GM13976 (cell line): ENCODE measurements at regions not wholly inside any gene's neighbourhood (a gene's known extent, or its start where the extent isn't known, plus 50 kb on each side); places are given as distances from the start of the nearest gene placed in this dataset.

Experiments
- DNase-seq: peaks from one replicate; pipeline ENCODE4 v3.0.0; 2012; ENCODE audit warnings: low spot score
- in situ Hi-C: fragments of 300-500 bp; cut with MboI; formaldehyde crosslinking; loops from one replicate; pipeline ENCODE4 v1.12.0; 2022; ENCODE audit warnings: low sequenced_read_pairs, mixed read lengths, inconsistent platforms; ENCODE audit not compliant: unreplicated experiment
- TF ChIP-seq, protein P1 (sequence below): IDR thresholded peaks from 2 replicates; pipeline ENCODE4 v1.5.1; 2012; ENCODE audit warnings: borderline replicate concordance, mild to moderate bottlenecking; ENCODE audit not compliant: insufficient read depth; ENCODE audit errors: extremely low read depth, missing control alignments, control extremely low read depth

DNA sequence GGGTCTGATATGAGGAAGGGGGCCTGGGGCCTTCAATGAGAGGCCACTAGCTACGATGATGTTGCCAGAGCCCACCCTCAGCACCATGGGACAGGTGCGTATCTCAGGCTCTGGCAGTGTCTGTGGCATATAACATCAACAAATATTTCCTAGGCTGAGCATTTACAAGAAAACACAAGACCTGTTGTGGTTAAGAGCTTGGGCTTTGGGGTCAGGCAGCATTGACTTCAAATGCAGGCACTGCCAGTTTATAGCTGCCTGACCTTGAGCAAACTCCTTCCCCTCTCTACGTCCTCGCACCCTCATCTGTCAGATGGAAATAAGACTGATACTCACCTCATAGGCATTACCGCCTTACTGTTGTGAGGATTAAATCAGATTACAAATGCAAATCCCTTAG, 156.0 kb downstream of the KATNAL1 start:
- no peak for DNase-seq
- in situ Hi-C loops = no loop called here
- TF ChIP-seq, protein P1, sequence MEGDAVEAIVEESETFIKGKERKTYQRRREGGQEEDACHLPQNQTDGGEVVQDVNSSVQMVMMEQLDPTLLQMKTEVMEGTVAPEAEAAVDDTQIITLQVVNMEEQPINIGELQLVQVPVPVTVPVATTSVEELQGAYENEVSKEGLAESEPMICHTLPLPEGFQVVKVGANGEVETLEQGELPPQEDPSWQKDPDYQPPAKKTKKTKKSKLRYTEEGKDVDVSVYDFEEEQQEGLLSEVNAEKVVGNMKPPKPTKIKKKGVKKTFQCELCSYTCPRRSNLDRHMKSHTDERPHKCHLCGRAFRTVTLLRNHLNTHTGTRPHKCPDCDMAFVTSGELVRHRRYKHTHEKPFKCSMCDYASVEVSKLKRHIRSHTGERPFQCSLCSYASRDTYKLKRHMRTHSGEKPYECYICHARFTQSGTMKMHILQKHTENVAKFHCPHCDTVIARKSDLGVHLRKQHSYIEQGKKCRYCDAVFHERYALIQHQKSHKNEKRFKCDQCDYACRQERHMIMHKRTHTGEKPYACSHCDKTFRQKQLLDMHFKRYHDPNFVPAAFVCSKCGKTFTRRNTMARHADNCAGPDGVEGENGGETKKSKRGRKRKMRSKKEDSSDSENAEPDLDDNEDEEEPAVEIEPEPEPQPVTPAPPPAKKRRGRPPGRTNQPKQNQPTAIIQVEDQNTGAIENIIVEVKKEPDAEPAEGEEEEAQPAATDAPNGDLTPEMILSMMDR = no peak

DNA sequence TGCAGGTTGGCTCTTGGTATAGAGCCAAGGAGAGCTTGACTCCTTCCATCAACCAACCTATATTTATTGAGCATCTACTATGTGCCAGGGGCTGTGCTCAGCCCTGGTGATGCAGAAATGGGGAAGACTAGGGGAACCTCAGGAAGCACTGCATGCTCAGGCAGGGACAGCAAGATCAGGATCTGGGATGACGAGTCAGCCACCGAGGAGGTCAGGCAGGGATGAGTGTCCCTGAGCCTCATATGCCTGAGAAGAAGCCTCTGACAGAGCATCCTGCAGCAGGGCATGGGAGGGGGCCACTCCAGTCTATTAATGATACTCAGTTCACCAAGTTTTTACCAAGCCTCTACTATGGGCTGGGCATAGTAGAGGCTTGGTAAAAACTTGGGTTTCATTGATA, 158.1 kb downstream of the KATNAL1 start:
- in situ Hi-C loops = loop anchor here (10.0 to 25.0 kb wide), 3 partner anchors 186 to 638 kb away; no protein-coding TSS in a partner anchor
- DNase-seq = no peak
- TF ChIP-seq, protein P1 = no peak

DNA sequence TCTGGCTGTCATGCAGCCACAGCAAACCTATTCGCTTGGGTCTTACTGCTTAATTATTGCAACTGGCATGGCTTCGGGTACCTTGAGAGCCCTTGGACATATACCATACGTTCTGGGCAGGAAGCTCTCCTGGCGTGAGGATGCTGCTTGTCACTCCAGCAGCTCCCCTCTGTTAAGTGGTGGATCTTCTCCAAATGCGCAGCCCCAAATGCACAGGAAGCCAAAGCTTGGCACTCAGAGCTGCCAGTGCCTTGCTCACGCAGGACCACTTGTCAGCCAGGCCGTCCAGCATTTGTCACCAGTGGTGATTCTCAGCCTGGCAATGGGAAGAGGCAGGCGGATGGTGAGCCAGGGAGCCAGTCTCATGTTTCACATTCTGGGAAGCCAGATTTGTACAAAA, 158.6 kb downstream of the KATNAL1 start:
- TF ChIP-seq, protein P1 = no peak
- DNase-seq = no peak
- in situ Hi-C loops = loop anchor here (10.0 to 25.0 kb wide), 3 partner anchors 186 to 639 kb away; no protein-coding TSS in a partner anchor

DNA sequence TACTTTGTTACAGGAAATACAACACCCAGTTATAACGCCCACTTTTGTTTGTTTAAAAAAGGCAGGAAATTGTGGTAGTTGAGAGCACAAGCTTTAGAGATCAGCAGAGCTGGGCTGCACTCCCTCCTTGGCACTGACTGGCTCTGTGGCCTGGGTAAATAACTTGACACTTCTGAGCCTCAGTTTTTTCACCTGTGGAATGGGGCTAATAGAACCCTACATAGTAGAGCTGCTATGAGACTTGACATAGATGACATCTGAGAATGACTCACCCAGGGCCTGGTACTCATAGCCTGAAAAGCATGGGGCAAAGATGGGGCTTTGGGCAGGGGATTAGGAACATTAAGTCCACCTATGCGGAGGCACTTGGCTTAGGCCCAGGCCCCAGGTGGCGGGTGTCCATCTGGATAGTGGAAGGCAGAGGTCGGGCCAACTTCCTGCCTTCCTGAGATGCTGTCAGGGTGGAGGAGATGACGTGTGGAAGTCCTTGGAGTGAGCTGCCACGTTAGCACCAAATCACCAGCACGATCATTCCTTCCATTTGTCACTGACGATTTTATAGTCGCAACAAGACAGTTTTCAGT, 159.1 kb downstream of the KATNAL1 start:
- DNase-seq = no peak
- in situ Hi-C loops = loop anchor here (10.0 to 25.0 kb wide), 3 partner anchors 187 to 639 kb away; no protein-coding TSS in a partner anchor
- TF ChIP-seq, protein P1 = no peak

DNA sequence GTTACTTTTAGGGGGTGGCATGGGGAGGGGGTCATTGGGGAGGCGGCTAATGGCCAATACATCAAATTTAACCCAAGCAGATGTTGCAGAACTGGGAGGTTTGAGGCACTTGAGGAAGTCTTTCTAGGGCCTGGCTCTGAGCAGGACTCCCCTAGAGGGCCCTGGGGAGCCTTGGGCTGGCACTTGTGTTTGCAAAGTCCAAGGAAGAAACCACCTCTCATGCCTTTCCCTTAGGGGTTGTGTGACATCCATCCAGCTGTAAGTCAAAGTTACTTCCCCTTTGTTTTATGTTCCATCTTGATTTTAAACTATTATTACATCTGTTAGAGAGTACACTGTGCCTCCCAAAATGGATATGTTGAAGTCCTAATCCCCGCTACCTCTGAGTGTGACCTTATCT, 159.9 kb downstream of the KATNAL1 start:
- in situ Hi-C loops = loop anchor here (10.0 to 25.0 kb wide), 3 partner anchors 187 to 640 kb away; no protein-coding TSS in a partner anchor
- TF ChIP-seq, protein P1 = no peak
- DNase-seq = no peak

DNA sequence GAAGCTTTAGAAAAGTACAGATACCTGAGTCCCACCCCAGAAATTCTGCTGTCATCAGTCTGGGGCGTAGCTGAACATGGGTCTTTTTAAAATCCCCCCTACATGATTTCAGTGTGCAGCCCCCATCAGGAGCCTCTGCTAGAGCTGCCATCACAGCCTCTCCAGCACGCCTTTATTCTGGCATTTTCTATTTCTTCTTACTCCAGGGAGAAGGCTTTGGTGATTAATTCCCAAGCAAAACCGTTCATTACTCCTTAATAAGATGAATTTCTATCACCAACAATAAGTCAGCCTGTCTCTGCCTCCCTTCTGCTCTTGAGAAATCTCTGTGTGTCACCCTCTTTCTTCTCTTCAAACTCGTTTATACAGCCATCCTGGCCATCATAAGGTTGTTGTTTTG, 160.3 kb downstream of the KATNAL1 start:
- DNase-seq = no peak
- TF ChIP-seq, protein P1 = no peak
- in situ Hi-C loops = loop anchor here (10.0 to 25.0 kb wide), 3 partner anchors 188 to 640 kb away; no protein-coding TSS in a partner anchor
